HG03558 (cell line): ENCODE measurements at regions not wholly inside any gene's neighbourhood (a gene's known extent, or its start where the extent isn't known, plus 50 kb on each side); places are given as distances from the start of the nearest gene placed in this dataset.

Experiments used
- ATAC-seq: cut with Tn5 transposase; IDR thresholded peaks from one replicate; pipeline ENCODE4 v1.9.1; 2021; ENCODE audit warnings: moderate number of reproducible peaks; ENCODE audit not compliant: unreplicated experiment; ENCODE audit errors: extremely low read depth

DNA sequence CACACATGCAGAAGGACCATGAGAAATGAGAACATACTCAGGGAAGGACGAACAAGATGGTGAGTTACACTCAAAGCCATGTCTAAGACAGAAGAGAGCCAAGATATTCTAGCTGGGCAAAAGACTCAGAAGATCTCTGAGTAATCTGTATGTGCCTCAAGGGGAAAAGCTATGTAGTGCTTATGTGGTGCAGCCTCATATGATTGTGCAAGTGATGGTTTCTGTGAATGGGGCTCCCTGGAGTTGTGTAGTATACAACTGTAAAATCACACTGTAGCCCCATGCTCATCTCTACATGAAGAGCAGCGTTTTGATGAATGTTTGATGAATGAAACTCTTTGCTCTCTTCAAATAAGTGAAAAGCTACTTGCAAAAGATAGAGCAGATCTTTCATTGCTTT lies 57.5 kb downstream of the OSR1 start:
- no peak for ATAC-seq

DNA sequence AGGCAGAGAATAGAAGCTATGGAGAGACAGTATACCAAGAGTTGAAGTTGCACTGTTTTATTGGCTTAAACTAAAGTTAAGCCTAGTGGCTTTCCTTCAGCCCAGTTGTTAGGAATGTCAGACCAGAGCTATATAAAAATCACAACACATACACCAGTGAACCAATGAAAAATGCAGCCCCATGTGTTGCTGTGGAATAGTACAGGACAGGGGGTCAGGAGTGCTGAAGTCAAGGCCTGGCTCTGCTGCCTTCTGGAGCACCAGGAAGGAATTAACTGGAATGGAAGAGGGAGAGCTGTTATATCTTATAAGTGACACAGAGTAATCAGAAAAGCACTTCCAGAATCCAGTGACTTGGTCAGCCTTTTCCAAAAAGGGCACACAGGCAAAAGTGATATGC lies 58.9 kb downstream of the OSR1 start:
- ATAC-seq: no peak

DNA sequence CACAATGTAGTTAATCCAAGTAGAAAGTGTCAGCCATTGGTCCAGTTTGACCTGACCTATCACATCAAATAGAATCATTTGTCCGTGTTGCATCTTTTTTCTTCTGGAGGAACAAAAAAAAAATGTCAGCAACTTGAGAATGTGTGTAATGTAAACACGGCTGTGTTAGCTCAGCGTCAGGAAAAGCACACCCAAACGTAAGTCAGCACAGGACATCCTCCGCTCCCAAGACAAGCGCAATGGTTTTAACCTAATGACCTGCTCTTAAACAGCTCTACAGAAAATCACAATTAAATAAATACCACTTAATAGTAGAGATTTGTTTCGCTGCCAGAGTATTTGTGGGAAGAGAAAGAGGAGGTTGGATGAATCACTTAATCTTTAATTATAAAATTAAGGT lies 59.4 kb downstream of the OSR1 start:
- no peak for ATAC-seq

DNA sequence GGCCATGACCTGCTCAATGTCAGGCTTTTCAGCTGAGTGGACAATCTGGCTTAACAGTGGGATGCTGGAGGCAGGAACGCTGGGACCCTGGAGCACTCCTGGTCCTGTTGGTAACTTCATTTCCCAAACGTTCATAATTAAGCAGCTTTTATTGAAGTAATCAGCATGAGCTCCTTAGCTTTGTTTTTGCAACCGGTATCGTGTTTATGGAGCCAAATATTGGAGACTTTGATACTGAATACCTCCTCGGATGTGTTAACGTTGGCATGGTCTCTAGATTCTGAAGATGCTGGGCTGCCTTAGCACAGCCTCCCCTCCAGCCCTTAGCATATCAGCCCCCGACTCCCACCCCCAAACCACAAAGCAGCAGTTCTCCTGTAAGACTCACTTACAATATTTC lies 60.7 kb downstream of the OSR1 start:
- no peak for ATAC-seq

DNA sequence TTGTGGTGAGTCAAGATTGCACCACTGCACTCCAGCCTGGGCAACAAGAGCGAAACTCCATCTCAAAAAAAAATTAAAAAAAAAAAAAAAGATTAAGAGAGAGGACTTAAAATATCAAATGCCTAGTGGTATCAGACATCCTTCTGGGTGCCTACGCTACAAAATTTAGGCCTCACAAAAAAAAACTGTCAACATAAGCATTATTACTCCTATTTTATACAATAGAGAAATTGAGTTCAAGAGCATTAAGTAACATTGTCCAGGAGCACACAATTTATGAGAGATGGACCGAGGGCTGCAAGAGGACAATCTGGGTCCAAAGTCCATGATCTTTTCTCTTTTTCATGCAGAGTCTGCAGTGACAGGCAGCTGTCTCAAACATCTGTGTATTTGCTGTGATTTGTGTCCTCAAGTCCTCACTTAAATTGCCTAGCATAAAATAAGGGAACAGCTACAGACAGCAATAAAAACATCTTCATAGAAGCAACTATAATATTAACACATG lies 62.4 kb downstream of the OSR1 start:
- ATAC-seq: no peak

DNA sequence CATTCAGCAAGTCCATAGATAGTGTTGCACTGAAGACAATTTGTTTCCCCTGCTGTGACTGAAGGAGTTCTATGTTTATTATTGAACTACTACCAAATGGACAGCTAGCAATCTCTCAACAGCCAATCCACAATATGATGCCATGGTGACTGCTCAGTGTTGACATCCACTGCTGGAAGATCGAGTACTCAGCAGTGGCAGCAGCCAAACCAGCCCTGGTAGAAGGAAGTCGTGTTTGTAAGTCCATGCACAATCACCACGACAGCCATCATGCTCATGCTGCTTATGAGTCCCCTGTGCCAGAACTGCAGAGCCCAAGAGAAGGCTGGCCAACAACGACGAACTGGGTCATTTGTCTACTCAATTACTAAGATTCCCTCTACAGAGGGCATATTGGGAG lies 66.4 kb downstream of the OSR1 start:
- ATAC-seq: no peak

DNA sequence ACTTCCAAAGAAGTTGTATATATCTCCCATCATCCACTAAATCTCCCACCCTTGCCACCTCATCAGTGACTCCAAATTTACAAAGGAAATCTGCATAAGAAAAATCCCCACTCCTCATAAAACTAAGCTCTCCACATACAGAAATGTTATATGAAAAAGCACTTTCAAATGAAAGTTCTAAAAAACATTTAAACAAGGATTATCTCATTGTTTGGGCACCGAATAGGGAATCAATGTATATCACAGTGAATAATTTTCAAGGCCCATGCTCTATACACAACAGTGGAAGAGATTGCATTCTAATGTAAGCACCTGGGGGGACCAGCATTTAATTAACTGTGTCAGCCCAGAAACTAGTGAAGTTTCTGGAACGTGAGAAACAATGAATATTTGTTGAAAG lies 70.1 kb downstream of the OSR1 start:
- ATAC-seq: no peak

DNA sequence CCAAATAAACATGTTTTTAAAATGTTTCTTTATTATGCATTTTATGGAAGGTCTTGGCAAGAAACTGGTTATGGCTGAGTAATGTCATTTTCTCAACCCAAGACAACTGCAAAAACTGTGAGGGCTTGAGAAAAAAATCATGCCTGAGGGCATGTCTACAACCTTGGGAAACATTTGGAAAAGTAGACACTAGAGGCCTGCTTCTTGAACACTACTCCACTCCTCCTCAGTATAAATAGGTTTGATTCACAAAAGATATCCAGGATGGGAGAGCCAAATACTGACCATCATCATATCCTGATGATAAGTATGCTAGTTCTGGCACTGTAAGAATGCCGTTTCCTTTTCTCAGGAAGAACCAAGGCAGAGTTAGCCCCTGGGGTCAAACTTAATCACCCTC lies 71.1 kb downstream of the OSR1 start:
- no peak for ATAC-seq

DNA sequence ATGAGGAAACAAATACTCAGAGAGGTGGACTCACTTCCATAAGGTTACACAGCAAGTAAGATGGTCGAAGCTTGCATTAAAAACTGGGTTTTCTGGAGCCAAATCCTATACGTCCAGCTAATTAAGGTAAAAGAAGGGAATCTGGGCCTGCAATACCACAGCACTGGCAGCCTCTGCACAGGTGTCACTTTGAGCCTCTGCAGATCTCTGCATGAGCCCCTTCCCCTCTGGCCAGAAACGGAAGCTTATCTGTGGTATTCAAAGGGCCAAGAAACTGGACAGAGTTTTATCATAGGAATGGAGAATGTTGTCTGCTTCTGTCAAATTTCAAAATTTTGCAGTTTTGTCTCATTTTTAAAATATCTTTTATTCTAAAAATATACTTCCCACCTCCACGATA lies 76.1 kb downstream of the OSR1 start:
- ATAC-seq: no peak

DNA sequence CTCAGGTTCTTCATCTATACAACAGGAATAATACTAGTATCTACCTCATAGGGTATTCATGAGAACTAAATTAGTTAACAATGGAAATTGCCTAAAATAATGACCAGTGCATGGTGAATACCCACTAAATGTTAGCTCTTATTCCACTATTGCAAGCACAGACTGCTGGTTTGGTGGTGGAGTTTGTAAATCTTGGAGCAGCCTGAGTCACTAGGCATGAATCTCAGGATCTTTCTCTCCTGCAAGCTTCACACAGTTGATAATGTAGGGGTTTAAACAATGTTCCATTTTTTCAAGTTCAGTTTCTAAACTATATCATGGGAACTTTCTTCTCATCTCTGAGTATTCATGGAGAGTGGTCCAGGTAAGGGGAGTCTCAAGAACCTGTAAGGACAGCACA lies 84.0 kb downstream of the OSR1 start:
- ATAC-seq: no peak

DNA sequence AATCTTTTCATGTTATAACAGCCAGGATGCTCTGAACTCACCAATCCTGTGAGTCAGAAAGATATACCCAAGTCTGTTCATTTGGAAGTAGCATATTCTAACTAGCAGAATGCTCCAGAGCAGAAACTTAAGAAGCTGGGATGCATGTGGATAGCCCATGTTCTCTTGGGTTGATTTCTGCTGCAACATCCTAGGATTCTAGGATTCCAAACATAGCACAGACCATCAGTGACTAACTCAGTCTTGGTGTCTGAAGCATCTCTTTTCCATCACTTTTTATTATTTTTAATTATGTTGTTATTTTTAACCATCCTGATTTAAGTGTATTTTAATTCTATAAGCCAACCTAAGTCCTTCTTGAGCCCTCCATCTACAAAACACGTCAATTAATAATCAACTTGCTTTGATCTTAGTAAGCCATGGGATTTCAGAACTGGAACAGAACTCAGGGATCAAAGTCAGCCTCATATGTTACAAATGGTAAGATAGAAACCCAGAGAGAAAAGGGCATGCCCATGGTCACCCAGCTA lies 85.4 kb downstream of the OSR1 start:
- no peak for ATAC-seq

DNA sequence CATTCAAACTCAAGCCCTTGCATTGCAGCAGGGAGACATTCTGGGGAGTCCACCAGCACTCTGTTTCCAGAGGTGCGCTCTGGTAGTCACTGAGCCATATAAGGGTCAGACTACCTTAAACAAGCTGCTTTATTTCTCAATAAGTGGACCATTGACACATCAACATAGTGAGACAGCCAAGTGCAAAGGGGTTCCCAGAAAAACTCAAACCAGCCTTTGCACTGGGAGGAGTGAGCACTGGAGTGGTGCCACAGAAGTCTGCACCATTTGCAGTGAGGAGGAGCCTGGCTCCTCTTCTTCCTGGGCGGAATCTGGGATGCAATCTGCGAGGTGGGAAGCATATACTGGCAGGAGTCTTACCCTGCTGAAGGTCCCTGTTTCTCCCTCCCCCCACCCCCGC lies 86.4 kb downstream of the OSR1 start:
- no peak for ATAC-seq

DNA sequence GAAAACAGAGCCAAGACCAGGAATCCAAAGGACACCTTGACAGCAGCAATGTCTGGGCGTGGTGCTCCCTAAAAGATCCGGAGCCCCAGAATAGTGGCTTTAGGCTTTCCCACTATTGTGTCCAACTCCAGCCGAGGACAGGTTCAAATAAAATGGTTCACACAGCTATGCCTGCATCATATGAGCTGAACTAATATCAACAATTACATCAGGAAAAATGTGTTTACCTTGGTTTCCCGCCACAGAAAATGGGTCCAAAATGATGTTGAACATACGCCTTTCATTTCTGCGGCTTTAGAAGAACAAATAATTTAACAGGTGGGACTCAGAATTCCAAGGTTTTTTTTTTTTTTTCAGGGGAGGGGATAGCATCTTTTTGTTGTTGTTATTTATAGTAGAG lies 93.6 kb downstream of the OSR1 start:
- no peak for ATAC-seq

DNA sequence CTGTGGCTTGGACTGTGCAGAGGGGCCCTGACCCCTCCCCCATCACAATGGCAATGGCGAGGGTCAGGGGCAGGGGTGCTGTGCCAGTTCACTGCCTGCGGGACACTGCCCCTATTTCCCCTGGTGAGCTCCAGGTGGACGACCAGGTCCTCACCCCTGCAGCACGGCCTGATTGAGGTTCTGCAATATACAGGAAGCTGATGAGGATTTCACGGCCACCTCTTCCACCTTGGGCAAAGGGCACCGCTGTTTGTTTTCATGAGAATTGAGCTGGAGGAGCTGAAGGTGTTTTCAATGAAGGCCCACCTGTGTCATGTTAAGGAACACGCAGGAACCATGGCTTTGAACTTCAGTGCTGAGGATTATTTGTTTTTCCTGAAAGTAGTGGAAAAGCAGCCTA lies 96.3 kb downstream of the OSR1 start:
- no peak for ATAC-seq

DNA sequence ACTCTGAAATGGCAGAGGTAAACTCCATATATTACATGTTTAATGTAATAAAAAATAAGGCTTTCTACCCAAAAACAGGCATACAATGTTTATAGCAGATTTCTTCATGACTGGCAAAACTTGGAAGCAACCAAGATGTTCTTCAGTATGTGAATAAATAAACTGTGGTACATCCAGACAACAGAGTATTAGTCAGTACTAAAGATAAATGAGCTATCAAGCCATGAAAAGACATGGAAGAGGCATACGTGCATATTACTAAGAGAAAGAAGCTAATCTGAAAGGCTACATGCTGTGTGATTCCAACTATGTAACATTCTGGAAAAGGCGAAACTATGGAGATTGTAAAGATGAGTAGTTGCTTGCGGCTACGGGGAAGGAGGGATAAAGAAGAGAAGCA lies 97.4 kb downstream of the OSR1 start:
- ATAC-seq: no peak

DNA sequence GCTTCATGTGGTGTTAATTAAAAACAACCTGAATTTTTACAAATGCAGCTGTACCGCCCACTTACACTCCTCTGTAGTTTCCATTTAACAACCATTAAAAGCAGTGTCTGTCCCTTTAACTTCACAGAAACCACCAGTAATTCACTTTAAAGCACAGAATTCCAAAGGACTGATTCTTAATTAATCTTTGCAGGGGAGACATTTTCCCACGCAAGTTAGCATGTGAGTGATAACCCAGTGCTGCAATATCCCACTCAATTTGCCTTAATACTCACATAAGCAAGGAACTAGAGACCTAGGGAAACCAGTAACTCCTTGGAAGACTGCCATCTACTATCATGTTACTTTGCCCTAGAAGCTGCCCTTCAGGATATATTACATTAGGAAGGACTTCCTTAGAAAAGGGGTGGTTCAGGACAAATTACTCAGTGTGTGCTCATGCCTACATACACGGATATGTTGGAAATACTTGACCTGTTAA lies 102.3 kb downstream of the OSR1 start:
- ATAC-seq: no peak

DNA sequence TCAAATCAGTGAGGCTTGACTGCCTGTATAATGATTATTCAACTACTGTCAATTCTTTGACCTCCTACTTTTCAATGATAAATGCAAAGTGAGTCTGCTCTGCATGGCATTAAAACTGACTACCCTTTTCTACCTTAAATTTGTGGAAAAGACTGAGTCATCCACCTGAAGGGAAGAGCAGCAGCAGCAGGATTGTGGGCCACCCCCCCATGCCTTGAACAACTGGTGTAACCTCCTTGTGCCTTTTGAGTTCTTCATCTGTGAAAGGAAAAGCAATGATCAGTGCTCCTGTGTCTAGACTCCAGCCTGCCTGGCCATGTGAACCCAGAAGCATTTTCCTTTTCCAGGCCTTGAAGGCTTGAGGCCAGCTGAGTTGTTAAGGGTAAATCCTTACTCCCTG lies 102.9 kb downstream of the OSR1 start:
- no peak for ATAC-seq

DNA sequence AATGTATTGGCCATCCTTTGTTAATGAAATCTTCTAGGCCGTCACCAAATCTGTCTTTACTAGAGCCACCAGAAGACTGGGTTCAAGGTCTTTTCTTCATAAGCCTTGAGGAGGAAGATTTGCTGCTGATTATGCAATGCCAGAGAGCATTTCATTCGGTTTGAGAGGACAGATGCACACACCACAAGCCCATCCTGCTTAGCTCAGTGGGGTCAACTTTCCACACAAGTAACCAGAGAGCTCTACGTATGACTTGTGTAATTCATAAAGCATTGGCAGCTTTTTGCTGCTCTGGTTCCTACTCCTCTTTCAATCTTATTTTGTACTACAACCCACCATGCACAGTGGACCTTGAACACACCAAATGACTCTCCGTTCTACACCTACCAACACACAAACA lies 106.9 kb downstream of the OSR1 start:
- ATAC-seq: no peak

DNA sequence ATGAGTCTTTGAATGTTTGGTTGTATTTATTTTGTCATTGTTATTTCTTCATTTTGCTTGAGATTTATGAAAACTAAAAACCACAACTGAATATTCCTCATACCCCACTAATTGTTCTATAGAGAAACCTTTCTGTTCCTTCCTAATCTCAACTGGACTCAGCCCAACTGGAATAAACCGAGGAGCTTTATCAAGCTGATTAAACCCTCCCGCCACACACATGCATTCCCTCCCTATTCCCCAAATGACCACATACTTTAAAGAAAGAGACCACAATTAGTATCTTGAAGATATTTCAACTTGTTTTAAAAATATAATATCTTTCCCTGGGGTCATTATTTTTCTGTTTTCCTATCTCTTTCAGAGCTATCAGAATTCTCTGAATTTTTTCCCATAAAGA lies 107.5 kb downstream of the OSR1 start:
- no peak for ATAC-seq

DNA sequence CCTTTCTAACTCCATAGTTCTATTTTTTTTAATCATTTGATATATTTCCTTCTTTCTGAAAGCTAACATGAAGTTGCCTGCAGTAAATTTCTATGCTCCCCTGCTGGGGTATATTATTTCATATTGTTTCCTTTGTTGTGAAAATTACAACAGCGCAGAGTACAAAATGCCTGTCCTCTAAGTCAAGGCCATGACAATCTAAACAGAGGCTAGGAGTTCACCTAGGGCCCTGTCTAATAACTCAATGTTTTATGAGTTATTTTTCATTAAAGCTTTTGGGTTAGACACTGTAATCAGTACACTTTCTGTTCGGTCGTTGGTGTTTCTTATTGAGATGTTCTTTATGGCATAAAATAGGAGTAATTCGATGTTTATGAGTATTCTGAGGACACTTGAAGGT lies 111.2 kb downstream of the OSR1 start:
- ATAC-seq: no peak

DNA sequence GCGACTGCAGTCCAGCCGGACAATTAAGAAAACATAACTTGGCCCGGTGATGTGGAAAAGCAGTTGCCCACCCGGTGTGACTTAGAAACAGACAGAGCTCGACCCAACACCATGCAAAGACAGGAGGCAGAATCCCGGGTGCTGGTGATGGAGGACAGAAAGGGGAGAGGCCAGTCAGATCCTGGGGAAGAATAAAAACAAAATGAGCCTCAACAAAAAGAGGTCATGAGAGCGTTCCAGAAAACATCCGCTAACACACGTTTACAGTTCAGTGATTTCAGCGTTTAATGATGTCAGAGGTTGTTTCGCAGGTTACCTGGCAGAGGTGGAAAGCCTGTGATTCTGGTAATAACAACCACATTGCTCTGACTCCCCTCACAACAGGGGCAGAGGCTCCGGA lies 111.9 kb downstream of the OSR1 start:
- no peak for ATAC-seq

DNA sequence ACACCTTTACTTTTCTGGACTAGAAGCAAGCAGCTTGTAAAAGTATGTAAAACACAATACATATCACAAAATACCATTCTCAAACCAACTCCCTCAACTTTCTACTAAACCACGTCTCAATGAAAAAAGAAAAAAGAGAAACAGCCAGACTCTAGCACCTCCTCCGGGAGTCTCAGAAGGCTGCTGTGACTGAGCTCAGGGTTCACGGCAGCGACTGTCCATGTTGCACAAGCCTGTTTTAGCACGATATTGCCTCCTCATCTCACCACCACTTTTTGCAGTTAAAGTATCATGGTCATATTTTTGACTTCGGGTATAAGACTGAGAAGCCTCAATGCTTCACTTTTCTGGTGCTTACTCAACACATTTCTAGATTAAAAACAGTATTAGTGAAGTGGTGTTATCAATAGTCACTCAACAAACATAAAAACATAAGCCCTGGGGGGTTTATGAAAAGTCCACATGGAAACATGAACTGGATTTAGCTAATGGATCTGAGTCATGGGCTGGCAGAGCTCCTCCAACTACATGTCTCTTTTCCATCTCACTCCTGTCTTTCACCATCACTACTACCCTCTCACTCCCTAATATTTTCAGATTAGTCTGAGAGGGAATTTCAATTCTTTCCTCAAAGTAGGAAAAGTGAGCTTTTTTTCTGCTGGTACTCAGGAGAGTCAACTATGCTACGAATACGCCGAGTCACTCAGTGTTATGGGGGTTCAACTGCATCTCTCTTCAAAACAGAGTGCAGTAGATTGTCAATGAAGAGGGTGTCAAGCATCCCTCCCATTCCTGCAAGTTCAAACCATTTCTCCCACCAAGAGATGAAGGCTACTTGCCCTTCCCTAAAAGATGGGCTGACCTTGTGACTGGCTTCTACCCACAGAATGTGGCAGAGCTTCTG lies 113.7 kb downstream of the OSR1 start:
- ATAC-seq: no peak
